ENCODE measurements at regions not wholly inside any gene's neighbourhood (a gene's known extent, or its start where the extent isn't known, plus 50 kb on each side); places are given as distances from the start of the nearest gene placed in this dataset.

DNA sequence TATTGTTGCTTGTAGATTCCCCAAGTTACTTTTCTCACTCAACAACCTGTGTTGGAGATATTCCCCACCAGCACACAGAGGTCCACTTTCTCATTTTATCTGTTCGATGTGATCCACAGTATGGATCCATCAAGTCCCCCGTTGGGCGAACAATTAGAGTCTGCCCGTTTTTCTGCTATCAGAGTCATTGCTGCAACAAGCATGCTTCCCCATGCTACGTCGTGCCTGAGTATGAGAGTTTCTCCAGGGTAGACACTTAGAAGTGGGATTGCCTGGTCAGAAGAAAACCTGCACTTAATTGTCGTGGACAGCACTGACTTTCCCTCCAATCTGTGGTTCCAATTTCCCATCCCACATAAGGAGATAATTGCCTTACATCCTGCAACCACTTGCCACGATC, 62.7 kb upstream of the SHOX start:
- no peak overlapping the region for H3K27ac Mint-ChIP-seq
- DNase-seq, result no peak
- no peak overlapping the region for H3K4me3 Mint-ChIP-seq
- ChIA-PET POLR2A (no interaction called here), CTCF (no interaction called here)
- H3K9me3 Mint-ChIP-seq, result peaks cover 25% of the 10 kb centered on the region
- H3K4me1 Mint-ChIP-seq (ENCODE audit: low read depth), result no peaks in the 10 kb centered on the region
- H3K27me3 Mint-ChIP-seq, result peaks cover 6% of the 10 kb centered on the region
- H3K36me3 Mint-ChIP-seq (ENCODE audit: low read depth), result no peaks in the 10 kb centered on the region
- Histone ChIP-seq H3K4me1 (ENCODE audit: insufficient read depth, low read length) (no peaks in the 10 kb centered on the region), H3K27me3 (ENCODE audit: control insufficient read depth in 1 of 2, insufficient read depth in 2 of 2, low read length in 2 of 2) (no peaks in the 10 kb centered on the region), H3K36me3 (ENCODE audit: insufficient read depth, low read length) (no peaks in the 10 kb centered on the region), H3K27ac (ENCODE audit: low read depth in 1 of 2, low read length in 2 of 2) (no peak overlapping the region), H3K9me3 (ENCODE audit: control insufficient read depth in 1 of 2, insufficient read depth in 1 of 2, low read length in 2 of 2) (peaks cover 0 to 23% of the 10 kb centered on the region in 2 experiments), H3K4me3 (ENCODE audit: low read length) (no peak overlapping the region)
- TF ChIP-seq, protein P1, sequence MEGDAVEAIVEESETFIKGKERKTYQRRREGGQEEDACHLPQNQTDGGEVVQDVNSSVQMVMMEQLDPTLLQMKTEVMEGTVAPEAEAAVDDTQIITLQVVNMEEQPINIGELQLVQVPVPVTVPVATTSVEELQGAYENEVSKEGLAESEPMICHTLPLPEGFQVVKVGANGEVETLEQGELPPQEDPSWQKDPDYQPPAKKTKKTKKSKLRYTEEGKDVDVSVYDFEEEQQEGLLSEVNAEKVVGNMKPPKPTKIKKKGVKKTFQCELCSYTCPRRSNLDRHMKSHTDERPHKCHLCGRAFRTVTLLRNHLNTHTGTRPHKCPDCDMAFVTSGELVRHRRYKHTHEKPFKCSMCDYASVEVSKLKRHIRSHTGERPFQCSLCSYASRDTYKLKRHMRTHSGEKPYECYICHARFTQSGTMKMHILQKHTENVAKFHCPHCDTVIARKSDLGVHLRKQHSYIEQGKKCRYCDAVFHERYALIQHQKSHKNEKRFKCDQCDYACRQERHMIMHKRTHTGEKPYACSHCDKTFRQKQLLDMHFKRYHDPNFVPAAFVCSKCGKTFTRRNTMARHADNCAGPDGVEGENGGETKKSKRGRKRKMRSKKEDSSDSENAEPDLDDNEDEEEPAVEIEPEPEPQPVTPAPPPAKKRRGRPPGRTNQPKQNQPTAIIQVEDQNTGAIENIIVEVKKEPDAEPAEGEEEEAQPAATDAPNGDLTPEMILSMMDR (IDR thresholded peaks at IDR 0.05), result no peak
- no peak for ATAC-seq (ENCODE audit: poor library complexity)
- intact Hi-C loops (cut with DNase I, micrococcal nuclease), result no loop called here

DNA sequence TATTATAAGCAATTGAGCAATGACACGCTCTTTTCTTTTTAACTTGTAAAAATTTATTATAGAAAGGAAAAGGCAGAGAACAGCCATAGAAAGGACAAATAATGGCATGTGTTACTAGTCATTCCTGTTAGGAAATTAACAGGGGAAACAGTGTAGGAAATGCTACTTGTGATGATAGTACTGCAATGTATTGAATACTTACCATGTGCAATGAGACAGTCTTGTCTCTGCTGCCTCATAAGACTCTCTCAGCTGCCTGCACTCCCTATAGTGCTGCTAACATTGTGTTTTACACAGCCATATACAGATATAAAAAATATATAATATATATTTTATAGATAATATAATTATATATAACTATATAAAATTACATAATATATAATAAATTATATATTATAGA, 62.3 kb upstream of the SHOX start:
- peaks cover 6% of the 10 kb centered on the region for H3K27me3 Mint-ChIP-seq
- no peak overlapping the region for H3K4me3 Mint-ChIP-seq
- ChIA-PET CTCF (no interaction called here), POLR2A (no interaction called here)
- H3K9me3 ChIP-seq (ENCODE audit: control insufficient read depth in 1 of 2, insufficient read depth in 1 of 2, low read length in 2 of 2), result peaks cover 0 to 23% of the 10 kb centered on the region in 2 experiments
- no peak overlapping the region for H3K27ac ChIP-seq (ENCODE audit: low read depth in 1 of 2, low read length in 2 of 2)
- TF ChIP-seq, protein P1 (IDR thresholded peaks at IDR 0.05), result no peak
- no peaks in the 10 kb centered on the region for H3K36me3 Mint-ChIP-seq (ENCODE audit: low read depth)
- H3K4me1 ChIP-seq (ENCODE audit: insufficient read depth, low read length), result no peaks in the 10 kb centered on the region
- H3K36me3 ChIP-seq (ENCODE audit: insufficient read depth, low read length), result no peaks in the 10 kb centered on the region
- H3K4me1 Mint-ChIP-seq (ENCODE audit: low read depth), result no peaks in the 10 kb centered on the region
- no peak for ATAC-seq (ENCODE audit: poor library complexity)
- intact Hi-C loops (cut with DNase I, micrococcal nuclease), result no loop called here
- DNase-seq, result no peak
- H3K27me3 ChIP-seq (ENCODE audit: control insufficient read depth in 1 of 2, insufficient read depth in 2 of 2, low read length in 2 of 2), result no peaks in the 10 kb centered on the region
- no peak overlapping the region for H3K27ac Mint-ChIP-seq
- peaks cover 25% of the 10 kb centered on the region for H3K9me3 Mint-ChIP-seq
- H3K4me3 ChIP-seq (ENCODE audit: low read length), result no peak overlapping the region

DNA sequence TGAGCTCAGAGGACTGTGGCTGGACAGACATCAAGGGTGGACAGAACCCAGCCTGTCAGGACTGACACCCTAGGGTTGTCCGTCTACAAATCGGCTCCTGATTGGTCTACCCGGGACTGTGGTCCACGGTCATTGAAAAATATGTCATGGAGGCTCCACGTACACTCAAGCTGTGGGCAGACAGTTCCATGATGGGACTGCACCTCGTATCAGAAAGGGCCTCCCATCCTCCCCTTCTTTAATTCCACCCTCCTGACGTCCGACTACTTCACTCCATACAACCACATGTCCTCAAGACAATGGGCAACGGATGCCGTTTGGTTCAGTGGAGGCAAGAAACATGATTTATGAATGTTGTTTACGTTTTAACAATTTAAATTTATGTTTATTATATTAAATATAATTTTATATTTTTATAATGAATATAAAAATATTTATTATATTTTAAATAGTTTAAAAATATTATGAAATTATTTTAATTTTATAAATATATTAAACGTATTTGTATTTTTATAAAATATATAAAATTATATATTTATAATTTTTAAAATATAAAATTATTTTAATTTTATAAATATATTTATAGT, 58.0 kb upstream of the SHOX start:
- intact Hi-C loops (cut with DNase I, micrococcal nuclease), result no loop called here
- Mint-ChIP-seq H3K4me1 (ENCODE audit: low read depth) (no peaks in the 10 kb centered on the region), H3K27ac (no peak overlapping the region), H3K27me3 (no peaks in the 10 kb centered on the region), H3K9me3 (peaks cover 11% of the 10 kb centered on the region), H3K36me3 (ENCODE audit: low read depth) (no peaks in the 10 kb centered on the region), H3K4me3 (no peak overlapping the region)
- H3K4me1 ChIP-seq (ENCODE audit: insufficient read depth, low read length), result no peaks in the 10 kb centered on the region
- no peaks in the 10 kb centered on the region for H3K36me3 ChIP-seq (ENCODE audit: insufficient read depth, low read length)
- H3K9me3 ChIP-seq (ENCODE audit: control insufficient read depth in 1 of 2, insufficient read depth in 1 of 2, low read length in 2 of 2), result peaks cover 6 to 13% of the 10 kb centered on the region in 2 experiments
- TF ChIP-seq, protein P1 (IDR thresholded peaks at IDR 0.05), result no peak
- DNase-seq (no peak), ATAC-seq (ENCODE audit: poor library complexity) (no peak)
- no peaks in the 10 kb centered on the region for H3K27me3 ChIP-seq (ENCODE audit: control insufficient read depth in 1 of 2, insufficient read depth in 2 of 2, low read length in 2 of 2)
- no peak overlapping the region for H3K27ac ChIP-seq (ENCODE audit: low read depth in 1 of 2, low read length in 2 of 2)
- CTCF ChIA-PET, result no interaction called here
- H3K4me3 ChIP-seq (ENCODE audit: low read length), result no peak overlapping the region
- POLR2A ChIA-PET, result no interaction called here

Measured in CD4-positive, alpha-beta T cell (primary cell).